HuH-7 (cell line): ENCODE measurements at regions not wholly inside any gene's neighbourhood (a gene's known extent, or its start where the extent isn't known, plus 50 kb on each side); places are given as distances from the start of the nearest gene placed in this dataset.

Experiments
- DNase-seq: peaks from one replicate; pipeline ENCODE4 v3.0.0; 2011; ENCODE audit warnings: low spot score

GRCh38 chr2:58907644-58908043 is 666.5 kb upstream of the FANCL start:
- no peak for DNase-seq

- DNase-seq = no peak
Measured at GRCh38 chr2:58906081-58906645, 665.0 kb upstream of the FANCL start.

GRCh38 chr2:58904095-58904494 is 663.0 kb upstream of the FANCL start:
- no peak for DNase-seq

GRCh38 chr2:58903427-58903826 is 662.3 kb upstream of the FANCL start:
- no peak for DNase-seq

- no peak for DNase-seq
Measured at GRCh38 chr2:58900246-58901027, 659.3 kb upstream of the FANCL start.

GRCh38 chr2:58899692-58900091 is 658.6 kb upstream of the FANCL start:
- no peak for DNase-seq

GRCh38 chr2:58896638-58897037 is 655.5 kb upstream of the FANCL start:
- no peak for DNase-seq

- no peak for DNase-seq
Measured at GRCh38 chr2:58895857-58896256, 654.7 kb upstream of the FANCL start.

- DNase-seq = no peak
Measured at GRCh38 chr2:58893656-58894351, 652.7 kb upstream of the FANCL start.

GRCh38 chr2:58891828-58892377 is 650.8 kb upstream of the FANCL start:
- DNase-seq = no peak

GRCh38 chr2:58890865-58891525 is 649.9 kb upstream of the FANCL start:
- no peak for DNase-seq

GRCh38 chr2:58886009-58886408 is 644.9 kb upstream of the FANCL start:
- DNase-seq = no peak

- no peak for DNase-seq
Measured at GRCh38 chr2:58879834-58880233, 638.7 kb upstream of the FANCL start.

- no peak for DNase-seq
Measured at GRCh38 chr2:58878778-58879177, 637.7 kb upstream of the FANCL start.

- DNase-seq = no peak
Measured at GRCh38 chr2:58876126-58876525, 635.0 kb upstream of the FANCL start.

GRCh38 chr2:58875436-58875835 is 634.3 kb upstream of the FANCL start:
- DNase-seq = no peak

GRCh38 chr2:58871469-58872142 is 630.5 kb upstream of the FANCL start:
- DNase-seq = no peak

- no peak for DNase-seq
Measured at GRCh38 chr2:58870704-58871103, 629.6 kb upstream of the FANCL start.

- no peak for DNase-seq
Measured at GRCh38 chr2:58866946-58867345, 625.8 kb upstream of the FANCL start.

- no peak for DNase-seq
Measured at GRCh38 chr2:58866527-58866926, 625.4 kb upstream of the FANCL start.

- DNase-seq = no peak
Measured at GRCh38 chr2:58866040-58866439, 624.9 kb upstream of the FANCL start.

- no peak for DNase-seq
Measured at GRCh38 chr2:58865436-58865835, 624.3 kb upstream of the FANCL start.
